Lower lobe of right lung (tissue), 2 donors: ENCODE measurements at regions not wholly inside any gene's neighbourhood (a gene's known extent, or its start where the extent isn't known, plus 50 kb on each side); places are given as distances from the start of the nearest gene placed in this dataset.

Source experiments
- ATAC-seq, 2 donors: fragments of 200-7000 bp; cut with Tn5 transposase; one replicate each; pipeline ENCODE4 v1.9.1; 2020 to 2022; ENCODE audit warnings: mild to moderate bottlenecking in 2 of 2, moderate library complexity in 2 of 2
- DNase-seq: peaks from one replicate; pipeline ENCODE4 v3.0.0-alpha.2; 2020
- H3K27ac ChIP-seq: fragments of 200-600 bp; one replicate; pipeline ENCODE4 v1.8.0; 2022
- H3K27me3 ChIP-seq: fragments of 200-600 bp; one replicate; pipeline ENCODE4 v1.8.0; 2022; ENCODE audit warnings: low read depth
- H3K36me3 ChIP-seq: fragments of 200-600 bp; one replicate; pipeline ENCODE4 v1.8.0; 2022; ENCODE audit warnings: mild to moderate bottlenecking
- H3K4me1 ChIP-seq: fragments of 200-600 bp; one replicate; pipeline ENCODE4 v1.8.0; 2022
- H3K4me3 ChIP-seq: fragments of 200-600 bp; one replicate; pipeline ENCODE4 v1.8.0; 2022; ENCODE audit warnings: mild to moderate bottlenecking
- H3K9me3 ChIP-seq: fragments of 200-600 bp; one replicate; pipeline ENCODE4 v1.8.0; 2022
- intact Hi-C: fragments of 100-400 bp; cut with DNase I; formaldehyde crosslinking; loops from one replicate; pipeline ENCODE4 v1.11.0; 2022
- TF ChIP-seq, protein P1 (sequence below): fragments of 200-600 bp; IDR thresholded peaks from one replicate; pipeline ENCODE4 v1.8.0; 2022; ENCODE audit warnings: antibody characterized with exemption, mild to moderate bottlenecking
- donor health status: DM: no; HTN: yes; CAD: no; lungs with severe emphysema.

DNA sequence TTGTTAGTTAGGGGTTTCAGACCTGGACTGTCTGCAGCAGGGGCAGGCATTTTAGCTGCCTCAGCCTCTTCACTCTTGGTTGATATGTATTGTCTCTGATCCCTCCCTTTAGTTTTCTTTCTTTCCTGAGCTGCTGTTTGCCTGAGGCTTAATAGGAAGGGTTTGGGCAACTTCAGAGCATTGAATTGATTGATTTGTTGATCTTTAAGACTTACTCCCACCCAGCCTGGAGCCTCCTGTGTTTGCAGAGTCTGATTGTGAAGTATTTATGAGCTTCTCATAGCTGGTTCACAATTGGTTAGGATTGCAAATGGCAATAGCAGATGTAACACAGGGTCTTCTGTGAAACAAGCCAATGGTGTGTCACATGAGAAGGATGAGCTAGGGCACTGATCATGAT lies 671.8 kb upstream of the SEMA6A start:
- H3K9me3 ChIP-seq = no peaks in the 10 kb centered on the region
- ATAC-seq (no peak), DNase-seq (no peak)
- H3K4me3 ChIP-seq = no peak overlapping the region
- intact Hi-C loops = no loop called here
- no peaks in the 10 kb centered on the region for H3K4me1 ChIP-seq
- TF ChIP-seq, protein P1, sequence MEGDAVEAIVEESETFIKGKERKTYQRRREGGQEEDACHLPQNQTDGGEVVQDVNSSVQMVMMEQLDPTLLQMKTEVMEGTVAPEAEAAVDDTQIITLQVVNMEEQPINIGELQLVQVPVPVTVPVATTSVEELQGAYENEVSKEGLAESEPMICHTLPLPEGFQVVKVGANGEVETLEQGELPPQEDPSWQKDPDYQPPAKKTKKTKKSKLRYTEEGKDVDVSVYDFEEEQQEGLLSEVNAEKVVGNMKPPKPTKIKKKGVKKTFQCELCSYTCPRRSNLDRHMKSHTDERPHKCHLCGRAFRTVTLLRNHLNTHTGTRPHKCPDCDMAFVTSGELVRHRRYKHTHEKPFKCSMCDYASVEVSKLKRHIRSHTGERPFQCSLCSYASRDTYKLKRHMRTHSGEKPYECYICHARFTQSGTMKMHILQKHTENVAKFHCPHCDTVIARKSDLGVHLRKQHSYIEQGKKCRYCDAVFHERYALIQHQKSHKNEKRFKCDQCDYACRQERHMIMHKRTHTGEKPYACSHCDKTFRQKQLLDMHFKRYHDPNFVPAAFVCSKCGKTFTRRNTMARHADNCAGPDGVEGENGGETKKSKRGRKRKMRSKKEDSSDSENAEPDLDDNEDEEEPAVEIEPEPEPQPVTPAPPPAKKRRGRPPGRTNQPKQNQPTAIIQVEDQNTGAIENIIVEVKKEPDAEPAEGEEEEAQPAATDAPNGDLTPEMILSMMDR = no peak
- H3K27me3 ChIP-seq = no peaks in the 10 kb centered on the region
- H3K27ac ChIP-seq = no peak overlapping the region
- no peaks in the 10 kb centered on the region for H3K36me3 ChIP-seq

GRCh38 chr5:117245130-117245529 lies 670.5 kb upstream of the SEMA6A start:
- DNase-seq (no peak), ATAC-seq (no peak)
- no peak overlapping the region for H3K27ac ChIP-seq
- no peaks in the 10 kb centered on the region for H3K9me3 ChIP-seq
- TF ChIP-seq, protein P1 = no peak
- intact Hi-C loops = no loop called here
- H3K27me3 ChIP-seq = no peaks in the 10 kb centered on the region
- H3K4me1 ChIP-seq = no peaks in the 10 kb centered on the region
- H3K4me3 ChIP-seq = no peak overlapping the region
- H3K36me3 ChIP-seq = no peaks in the 10 kb centered on the region

GRCh38 chr5:117242028-117242427 lies 667.4 kb upstream of the SEMA6A start:
- DNase-seq (no peak), ATAC-seq (no peak)
- TF ChIP-seq, protein P1 = no peak
- no peak overlapping the region for H3K4me3 ChIP-seq
- H3K36me3 ChIP-seq = no peaks in the 10 kb centered on the region
- H3K4me1 ChIP-seq = no peaks in the 10 kb centered on the region
- H3K27me3 ChIP-seq = no peaks in the 10 kb centered on the region
- no peak overlapping the region for H3K27ac ChIP-seq
- H3K9me3 ChIP-seq = no peaks in the 10 kb centered on the region
- intact Hi-C loops = no loop called here

- DNase-seq = no peak
- no peak overlapping the region for H3K4me3 ChIP-seq
- H3K4me1 ChIP-seq = no peaks in the 10 kb centered on the region
- TF ChIP-seq, protein P1 = no peak
- no peaks in the 10 kb centered on the region for H3K36me3 ChIP-seq
- H3K27me3 ChIP-seq = no peaks in the 10 kb centered on the region
- ATAC-seq = no peak
- H3K9me3 ChIP-seq = no peaks in the 10 kb centered on the region
- intact Hi-C loops = no loop called here
- no peak overlapping the region for H3K27ac ChIP-seq
Measured at GRCh38 chr5:117236941-117237340, 662.3 kb upstream of the SEMA6A start.

DNA sequence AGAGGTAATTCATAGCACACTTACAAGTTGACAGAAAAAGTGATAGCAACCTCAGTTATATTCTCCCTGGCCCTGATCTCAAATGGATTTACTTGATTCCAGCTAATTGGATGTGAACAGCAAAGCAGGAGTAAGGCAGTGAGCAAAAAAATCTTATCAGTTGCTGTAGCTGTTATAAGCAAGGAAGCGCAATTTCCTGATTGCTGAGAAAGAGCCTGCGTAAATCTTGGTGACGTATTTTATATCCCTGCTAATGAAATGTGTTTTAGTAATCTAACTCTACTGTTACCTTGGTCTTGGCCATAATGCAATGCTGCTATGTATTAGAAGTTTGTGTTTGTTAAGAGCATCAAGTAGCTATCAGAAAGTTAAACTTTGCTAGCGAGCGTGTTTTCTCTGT lies 661.2 kb upstream of the SEMA6A start:
- ATAC-seq (no peak), DNase-seq (no peak)
- TF ChIP-seq, protein P1 = no peak
- H3K4me3 ChIP-seq = no peak overlapping the region
- H3K27ac ChIP-seq = no peak overlapping the region
- H3K27me3 ChIP-seq = no peaks in the 10 kb centered on the region
- intact Hi-C loops = no loop called here
- H3K4me1 ChIP-seq = no peaks in the 10 kb centered on the region
- H3K36me3 ChIP-seq = no peaks in the 10 kb centered on the region
- H3K9me3 ChIP-seq = no peaks in the 10 kb centered on the region

DNA sequence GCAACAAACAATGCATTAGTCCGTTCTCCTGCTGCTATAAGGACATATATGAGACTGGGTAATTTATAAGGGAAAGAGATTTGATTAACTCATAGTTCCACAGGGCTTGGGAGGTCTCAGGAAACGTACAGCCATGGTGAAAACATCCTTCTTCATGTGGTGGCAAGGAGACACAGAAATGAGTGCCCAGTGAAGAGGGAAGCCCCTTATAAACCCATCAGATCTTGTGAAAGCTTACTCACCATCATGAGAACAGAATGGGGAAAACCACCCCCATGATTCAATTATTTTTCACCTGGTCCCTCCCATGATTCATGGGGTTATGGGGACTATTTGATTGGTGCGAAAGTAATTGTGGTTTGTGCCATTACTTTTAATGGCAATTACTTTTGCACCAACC lies 655.8 kb upstream of the SEMA6A start:
- DNase-seq (no peak), ATAC-seq (no peak)
- no peak overlapping the region for H3K4me3 ChIP-seq
- H3K4me1 ChIP-seq = no peaks in the 10 kb centered on the region
- intact Hi-C loops = no loop called here
- H3K36me3 ChIP-seq = no peaks in the 10 kb centered on the region
- no peak overlapping the region for H3K27ac ChIP-seq
- H3K27me3 ChIP-seq = no peaks in the 10 kb centered on the region
- TF ChIP-seq, protein P1 = no peak
- H3K9me3 ChIP-seq = no peaks in the 10 kb centered on the region
